H9 (cell line): ENCODE measurements at regions not wholly inside any gene's neighbourhood (a gene's known extent, or its start where the extent isn't known, plus 50 kb on each side); places are given as distances from the start of the nearest gene placed in this dataset.

Experiments
- DNase-seq: peaks from one replicate; pipeline ENCODE4 v3.0.0-alpha.2; 2017
- H2AFZ ChIP-seq: one replicate; pipeline ENCODE4 v1.6.1; 2013; ENCODE audit warnings: mild to moderate bottlenecking, low read length, control low read depth, moderate library complexity
- H2AK5ac ChIP-seq: 2 replicates; pipeline ENCODE4 v1.6.1; 2013; ENCODE audit warnings: low read length, control low read depth, mixed read lengths; ENCODE audit not compliant: insufficient read length
- H2BK120ac ChIP-seq: one replicate; pipeline ENCODE4 v1.6.1; 2013; ENCODE audit warnings: low read depth, mild to moderate bottlenecking, low read length, control low read depth, inconsistent platforms; ENCODE audit not compliant: poor library complexity, severe bottlenecking
- H2BK12ac ChIP-seq: 2 replicates; pipeline ENCODE4 v1.6.1; 2013; ENCODE audit warnings: low read length, control low read depth, mixed read lengths, low read depth; ENCODE audit not compliant: insufficient read length
- H2BK15ac ChIP-seq: 2 replicates; pipeline ENCODE4 v1.6.1; 2013; ENCODE audit warnings: low read depth, low read length, control low read depth
- H2BK20ac ChIP-seq: one replicate; pipeline ENCODE4 v1.6.1; 2013; ENCODE audit warnings: low read depth, mild to moderate bottlenecking, low read length, control low read depth, inconsistent platforms; ENCODE audit not compliant: poor library complexity, severe bottlenecking
- H2BK5ac ChIP-seq: 2 replicates; pipeline ENCODE4 v1.6.1; 2013; ENCODE audit warnings: low read length, control low read depth, mixed read lengths; ENCODE audit not compliant: insufficient read length
- H3K14ac ChIP-seq: 2 replicates; pipeline ENCODE4 v1.6.1; 2013; ENCODE audit warnings: low read length, control low read depth; ENCODE audit not compliant: insufficient read depth
- H3K18ac ChIP-seq: 2 replicates; pipeline ENCODE4 v1.6.1; 2013; ENCODE audit warnings: low read depth, mild to moderate bottlenecking, mixed read lengths, low read length, control low read depth; ENCODE audit not compliant: insufficient read length
- H3K23ac ChIP-seq: 2 replicates; pipeline ENCODE4 v1.6.1; 2013; ENCODE audit warnings: low read length, control low read depth, mixed read lengths, low read depth; ENCODE audit not compliant: insufficient read length
- H3K23me2 ChIP-seq: 2 replicates; pipeline ENCODE4 v1.6.1; 2013; ENCODE audit warnings: low read depth, mild to moderate bottlenecking, mixed read lengths, low read length, control low read depth; ENCODE audit not compliant: insufficient read length, poor library complexity, severe bottlenecking
- H3K27ac ChIP-seq: 2 replicates; pipeline ENCODE4 v1.5.1; 2013; ENCODE audit warnings: low read length, control low read depth, mixed read lengths, low read depth; ENCODE audit not compliant: insufficient read length
- H3K27me3 ChIP-seq: 2 replicates; pipeline ENCODE4 v1.6.1; 2013; ENCODE audit warnings: low read length, control low read depth, inconsistent platforms; ENCODE audit not compliant: insufficient read depth
- H3K4ac ChIP-seq: 2 replicates; pipeline ENCODE4 v1.6.1; 2013; ENCODE audit warnings: low read depth, mild to moderate bottlenecking, control low read depth, inconsistent platforms, low read length, moderate library complexity
- H3K4me1 ChIP-seq: 2 replicates; pipeline ENCODE4 v1.6.1; 2013; ENCODE audit warnings: low read length, control low read depth, inconsistent platforms; ENCODE audit not compliant: insufficient read depth
- H3K4me2 ChIP-seq: 2 replicates; pipeline ENCODE4 v1.6.1; 2013; ENCODE audit warnings: low read length, control low read depth, mixed read lengths; ENCODE audit not compliant: insufficient read length, insufficient read depth
- H3K56ac ChIP-seq: 2 replicates; pipeline ENCODE4 v1.6.1; 2013; ENCODE audit warnings: low read depth, mild to moderate bottlenecking, mixed read lengths, low read length, control low read depth; ENCODE audit not compliant: insufficient read length
- H3K79me1 ChIP-seq: 2 replicates; pipeline ENCODE4 v1.6.1; 2013; ENCODE audit warnings: low read depth, mild to moderate bottlenecking, moderate library complexity, low read length, control low read depth, inconsistent platforms; ENCODE audit not compliant: insufficient read depth, poor library complexity, severe bottlenecking
- H3K79me2 ChIP-seq: 2 replicates; pipeline ENCODE4 v1.6.1; 2013; ENCODE audit warnings: low read length, control low read depth, inconsistent platforms; ENCODE audit not compliant: insufficient read depth
- H3K9ac ChIP-seq: 2 replicates; pipeline ENCODE4 v1.6.1; 2013; ENCODE audit warnings: low read length, control low read depth, mixed read lengths; ENCODE audit not compliant: insufficient read length; ENCODE audit errors: extremely low read depth
- H3K9me3 ChIP-seq: one replicate; pipeline ENCODE4 v1.6.1; 2013; ENCODE audit warnings: low read depth, low read length, inconsistent platforms; ENCODE audit not compliant: control insufficient read depth
- H3T11ph ChIP-seq: one replicate; pipeline ENCODE4 v1.6.1; 2013; ENCODE audit warnings: mild to moderate bottlenecking, low read length, control low read depth, inconsistent platforms
- H4K20me1 ChIP-seq: one replicate; pipeline ENCODE4 v1.6.1; 2013; ENCODE audit not compliant: control insufficient read depth, insufficient read length, insufficient read depth
- H4K5ac ChIP-seq: 2 replicates; pipeline ENCODE4 v1.6.1; 2013; ENCODE audit warnings: low read depth, mild to moderate bottlenecking, mixed read lengths, low read length, control low read depth; ENCODE audit not compliant: insufficient read length
- H4K8ac ChIP-seq: replicated peaks from 2 replicates; pipeline ENCODE4 v1.6.1; 2013; ENCODE audit warnings: low read length, control low read depth, mixed read lengths, low read depth; ENCODE audit not compliant: insufficient read length
- H4K91ac ChIP-seq: 2 replicates; pipeline ENCODE4 v1.6.1; 2013; ENCODE audit warnings: low read depth, mild to moderate bottlenecking, moderate library complexity, mixed read lengths, low read length, control low read depth; ENCODE audit not compliant: insufficient read length
- H3K27ac Mint-ChIP-seq, 3 experiments: 2 replicates in 2 of 3; 3 replicates in 1 of 3; pipeline ENCODE4 v1.8.0; 2020 to 2021; ENCODE audit warnings: mixed read lengths in 3 of 3, mild to moderate bottlenecking in 1 of 3, moderate library complexity in 1 of 3
- H3K27me3 Mint-ChIP-seq: 2 replicates; pipeline ENCODE4 v1.8.0; 2021; ENCODE audit warnings: low read depth, mild to moderate bottlenecking, moderate library complexity, mixed read lengths
- H3K36me3 Mint-ChIP-seq, 3 experiments: 2 replicates in 2 of 3; 3 replicates in 1 of 3; pipeline ENCODE4 v1.8.0; 2020 to 2021; ENCODE audit warnings: low read depth in 3 of 3, mixed read lengths in 3 of 3; ENCODE audit not compliant: insufficient read depth in 1 of 3
- H3K4me1 Mint-ChIP-seq, 2 experiments: 2 replicates each; pipeline ENCODE4 v1.8.0; 2020; ENCODE audit warnings: mixed read lengths in 2 of 2
- H3K4me3 Mint-ChIP-seq, 2 experiments: 2 replicates in 1 of 2; 3 replicates in 1 of 2; pipeline ENCODE4 v1.8.0; 2020 to 2021; ENCODE audit warnings: mild to moderate bottlenecking in 2 of 2, mixed read lengths in 2 of 2, moderate library complexity in 1 of 2
- H3K9me3 Mint-ChIP-seq, 2 experiments: 2 replicates in 1 of 2; 3 replicates in 1 of 2; pipeline ENCODE4 v1.8.0; 2020; ENCODE audit warnings: mild to moderate bottlenecking in 2 of 2, mixed read lengths in 2 of 2, moderate library complexity in 1 of 2
- WGBS: extraction: QIAGEN DNeasy Blood & Tissue Kit; methylation state at CpG from one replicate; pipeline ENCODE4 v1.1.7; 2013; ENCODE audit warnings: missing lambda C conversion rate, low lambda C conversion rate, mixed read lengths; ENCODE audit not compliant: insufficient read length; ENCODE audit errors: extremely low coverage; 5-methylcytosine and 5-hydroxymethylcytosine counted together
- TF ChIP-seq, protein P1 (sequence below): fragments of 200-600 bp; sonication (generic); conservative IDR thresholded peaks from 3 replicates; pipeline ENCODE4 v1.8.0; 2021; ENCODE audit warnings: antibody characterized with exemption, mild to moderate bottlenecking

DNA sequence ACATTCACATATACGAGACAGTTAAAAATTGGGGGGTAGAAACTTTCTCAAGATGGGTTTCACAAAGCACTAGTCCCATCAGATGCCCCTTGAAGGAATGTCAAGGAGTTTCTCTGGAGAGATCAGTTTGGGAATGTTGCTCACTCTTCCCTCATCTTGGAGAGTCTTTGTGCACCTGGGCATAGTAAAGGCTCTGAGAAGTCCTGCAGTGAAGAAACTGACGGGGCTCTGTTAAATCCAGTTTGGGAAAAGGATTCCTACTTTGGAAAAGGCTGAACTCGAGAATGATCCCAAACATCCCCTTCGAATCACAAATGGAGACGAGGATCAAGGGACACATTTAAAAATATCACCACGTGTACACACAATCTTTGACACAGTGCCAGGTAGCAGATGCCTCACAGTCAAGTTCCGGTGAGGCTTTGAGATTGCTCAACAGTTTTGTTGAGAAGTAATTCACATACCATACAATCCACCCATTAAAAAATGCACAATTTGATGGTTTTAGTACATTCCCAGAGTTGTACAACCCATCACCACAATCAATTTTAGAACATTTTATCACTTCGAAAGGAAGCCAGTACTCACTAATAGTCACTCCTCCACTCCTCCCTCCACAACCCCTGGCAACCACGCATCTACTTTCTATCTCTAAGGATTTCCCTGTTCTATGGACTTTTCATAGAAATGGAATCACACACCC lies 203.4 kb upstream of the FOXF1 start:
- H3K79me2 ChIP-seq: no peaks in the 10 kb centered on the region
- no peak overlapping the region for H2BK5ac ChIP-seq
- no peak overlapping the region for H3K9ac ChIP-seq
- no peak overlapping the region for H3T11ph ChIP-seq
- Mint-ChIP-seq H3K4me1 (peaks cover 8 to 13% of the 10 kb centered on the region in 2 experiments), H3K4me3 (no peak overlapping the region), H3K27ac (0 out of 7 replicates have a peak overlapping the region, but pooled peaks of 1 of the 3 experiments have one; percentile 58), H3K36me3 (no peaks in the 10 kb centered on the region), H3K9me3 (no peaks in the 10 kb centered on the region; a peak in 1 of 5 replicates), H3K27me3 (peaks cover 16% of the 10 kb centered on the region)
- no peak overlapping the region for H4K5ac ChIP-seq
- no peak overlapping the region for H3K27ac ChIP-seq
- no peak overlapping the region for H2BK120ac ChIP-seq
- H2BK15ac ChIP-seq: no peak overlapping the region
- TF ChIP-seq, protein P1, sequence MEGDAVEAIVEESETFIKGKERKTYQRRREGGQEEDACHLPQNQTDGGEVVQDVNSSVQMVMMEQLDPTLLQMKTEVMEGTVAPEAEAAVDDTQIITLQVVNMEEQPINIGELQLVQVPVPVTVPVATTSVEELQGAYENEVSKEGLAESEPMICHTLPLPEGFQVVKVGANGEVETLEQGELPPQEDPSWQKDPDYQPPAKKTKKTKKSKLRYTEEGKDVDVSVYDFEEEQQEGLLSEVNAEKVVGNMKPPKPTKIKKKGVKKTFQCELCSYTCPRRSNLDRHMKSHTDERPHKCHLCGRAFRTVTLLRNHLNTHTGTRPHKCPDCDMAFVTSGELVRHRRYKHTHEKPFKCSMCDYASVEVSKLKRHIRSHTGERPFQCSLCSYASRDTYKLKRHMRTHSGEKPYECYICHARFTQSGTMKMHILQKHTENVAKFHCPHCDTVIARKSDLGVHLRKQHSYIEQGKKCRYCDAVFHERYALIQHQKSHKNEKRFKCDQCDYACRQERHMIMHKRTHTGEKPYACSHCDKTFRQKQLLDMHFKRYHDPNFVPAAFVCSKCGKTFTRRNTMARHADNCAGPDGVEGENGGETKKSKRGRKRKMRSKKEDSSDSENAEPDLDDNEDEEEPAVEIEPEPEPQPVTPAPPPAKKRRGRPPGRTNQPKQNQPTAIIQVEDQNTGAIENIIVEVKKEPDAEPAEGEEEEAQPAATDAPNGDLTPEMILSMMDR: no peak
- no peak overlapping the region for H3K4ac ChIP-seq
- H3K14ac ChIP-seq: no peak overlapping the region
- peaks cover 4% of the 10 kb centered on the region; the same call in 1 of the 2 replicates for H3K4me1 ChIP-seq
- H3K18ac ChIP-seq: no peak overlapping the region
- no peak overlapping the region for H3K4me2 ChIP-seq
- H3K79me1 ChIP-seq: no peaks in the 10 kb centered on the region
- H4K8ac ChIP-seq: no peak overlapping the region
- H3K56ac ChIP-seq: no peak overlapping the region
- no peaks in the 10 kb centered on the region for H3K23me2 ChIP-seq
- H4K91ac ChIP-seq: no peak overlapping the region
- H2BK12ac ChIP-seq: no peak overlapping the region
- H2AK5ac ChIP-seq: no peak overlapping the region
- WGBS: no CpG with 5 or more reads among the region's 9 CpGs
- no peak overlapping the region for H2AFZ ChIP-seq
- H3K9me3 ChIP-seq: no peaks in the 10 kb centered on the region
- H2BK20ac ChIP-seq: no peak overlapping the region
- no peak for DNase-seq
- no peak overlapping the region for H3K23ac ChIP-seq
- H3K27me3 ChIP-seq: no peaks in the 10 kb centered on the region
- H4K20me1 ChIP-seq: no peaks in the 10 kb centered on the region
